Spleen (tissue), 11 donors: ENCODE measurements at regions not wholly inside any gene's neighbourhood (a gene's known extent, or its start where the extent isn't known, plus 50 kb on each side); places are given as distances from the start of the nearest gene placed in this dataset.

Experiments used
- DNase-seq: peaks from one replicate; pipeline ENCODE4 v3.0.0-alpha.2; 2020
- H3K27ac ChIP-seq, 8 donors: fragments of 200-600 bp; sonication (generic) in 7 of 8; 1 replicate in 4 of 8; 2 replicates in 4 of 8; pipeline versions ENCODE4 v1.5.0 to v1.8.0; 2016 to 2021; ENCODE audit warnings: inconsistent platforms in 4 of 8, mild to moderate bottlenecking in 4 of 8, moderate library complexity in 1 of 8
- H3K27me3 ChIP-seq, 7 donors: fragments of 200-600 bp; sonication (generic) in 6 of 7; replicated peaks in 1 of 7; 1 replicate in 4 of 7; 2 replicates in 3 of 7; pipeline versions ENCODE4 v1.5.0 to v1.8.0; 2016 to 2021; ENCODE audit warnings: inconsistent platforms in 3 of 7, mild to moderate bottlenecking in 1 of 7
- H3K36me3 ChIP-seq, 6 donors: fragments of 200-600 bp; sonication (generic) in 5 of 6; 1 replicate in 4 of 6; 2 replicates in 2 of 6; pipeline versions ENCODE4 v1.5.0 to v1.8.0; 2016 to 2021; ENCODE audit warnings: inconsistent platforms in 2 of 6
- H3K4me1 ChIP-seq, 6 donors: fragments of 200-600 bp; sonication (generic) in 5 of 6; 1 replicate in 3 of 6; 2 replicates in 3 of 6; pipeline versions ENCODE4 v1.5.0 to v1.8.0; 2016 to 2021; ENCODE audit warnings: inconsistent platforms in 3 of 6
- H3K4me3 ChIP-seq, 8 donors: fragments of 200-600 bp; sonication (generic) in 7 of 8; 1 replicate in 4 of 8; 2 replicates in 4 of 8; pipeline versions ENCODE4 v1.5.0 to v1.8.0; 2016 to 2021; ENCODE audit warnings: inconsistent platforms in 4 of 8, mild to moderate bottlenecking in 4 of 8, moderate library complexity in 2 of 8
- H3K9me3 ChIP-seq, 8 donors: fragments of 200-600 bp; sonication (generic) in 7 of 8; 1 replicate in 4 of 8; 2 replicates in 4 of 8; pipeline versions ENCODE4 v1.5.0 to v1.8.0; 2016 to 2021; ENCODE audit warnings: inconsistent platforms in 4 of 8
- CTCF ChIP-seq, 11 experiments: fragments of 200-600 bp in 7 of 11; fragments of 450-650 bp in 4 of 11; sonication (generic) in 4 of 11; IDR thresholded peaks in 8 of 11; conservative IDR thresholded peaks in 3 of 11; 1 replicate in 7 of 11; 2 replicates in 4 of 11; pipeline versions ENCODE4 v1.4.0 to v1.8.0; 2016 to 2021; ENCODE audit warnings: antibody characterized with exemption in 11 of 11, inconsistent platforms in 4 of 11, mild to moderate bottlenecking in 1 of 11
- POLR2A ChIP-seq, 3 donors: fragments of 450-650 bp; IDR thresholded peaks; one replicate each; pipeline ENCODE4 v1.5.1; 2017; ENCODE audit warnings: antibody characterized with exemption in 3 of 3, mild to moderate bottlenecking in 1 of 3
- POLR2AphosphoS5 ChIP-seq, 3 donors: sonication (generic); formaldehyde crosslinking; IDR thresholded peaks; one replicate each; pipeline ENCODE4 v1.5.1; 2017; ENCODE audit warnings: antibody characterized with exemption in 3 of 3
- WGBS, 5 donors: extraction: QIAGEN DNeasy Blood & Tissue Kit in 3 of 5; methylation state at CpG; one replicate each; pipeline versions ENCODE4 v1.1.5 to v1.1.7; 2013 to 2018; 5-methylcytosine and 5-hydroxymethylcytosine counted together
- intact Hi-C: fragments of 100-400 bp; cut with DNase I; formaldehyde crosslinking; loops from one replicate; pipeline ENCODE4 v1.15.0; 2023; ENCODE audit warnings: low total_unique reads
- donor health status: healthy with polysubstance abuse.
- donor health status: DM: no; HTN: no; CAD: no; lungs with moderate emphysema.
- donor health status: DM: no; HTN: no; CAD: no.
- donor health status: Bipolar disorder and iron deficiency.
- donor health status: healthy.
- donor health status: DM: no; HTN: no; CAD: no.
- donor health status: DM: yes; HTN: yes; CAD: no.

GRCh38 chr20:40319056-40319455 is 370.0 kb downstream of the MAFB start:
- Histone ChIP-seq H3K36me3 (no peaks in the 10 kb centered on the region), H3K27ac (no peak overlapping the region), H3K4me3 (no peak overlapping the region), H3K9me3 (no peaks in the 10 kb centered on the region), H3K27me3 (peaks cover 0 to 6% (median 0%) of the 10 kb centered on the region in 7 donors), H3K4me1 (peaks cover 0 to 11% (median 0%) of the 10 kb centered on the region in 6 donors)
- no peak for DNase-seq
- 79 to 87% (median 82%) methylated on average over 3 of the region's 3 CpGs for WGBS, 5 donors
- intact Hi-C loops, result no loop called here
- TF ChIP-seq POLR2A (IDR thresholded peaks at IDR 0.05) (no peak), CTCF (IDR thresholded peaks at IDR 0.05 in 8 of 11, conservative IDR thresholded peaks at IDR 0.05 in 3 of 11) (no peak), POLR2AphosphoS5 (IDR thresholded peaks at IDR 0.05) (no peak)

DNA sequence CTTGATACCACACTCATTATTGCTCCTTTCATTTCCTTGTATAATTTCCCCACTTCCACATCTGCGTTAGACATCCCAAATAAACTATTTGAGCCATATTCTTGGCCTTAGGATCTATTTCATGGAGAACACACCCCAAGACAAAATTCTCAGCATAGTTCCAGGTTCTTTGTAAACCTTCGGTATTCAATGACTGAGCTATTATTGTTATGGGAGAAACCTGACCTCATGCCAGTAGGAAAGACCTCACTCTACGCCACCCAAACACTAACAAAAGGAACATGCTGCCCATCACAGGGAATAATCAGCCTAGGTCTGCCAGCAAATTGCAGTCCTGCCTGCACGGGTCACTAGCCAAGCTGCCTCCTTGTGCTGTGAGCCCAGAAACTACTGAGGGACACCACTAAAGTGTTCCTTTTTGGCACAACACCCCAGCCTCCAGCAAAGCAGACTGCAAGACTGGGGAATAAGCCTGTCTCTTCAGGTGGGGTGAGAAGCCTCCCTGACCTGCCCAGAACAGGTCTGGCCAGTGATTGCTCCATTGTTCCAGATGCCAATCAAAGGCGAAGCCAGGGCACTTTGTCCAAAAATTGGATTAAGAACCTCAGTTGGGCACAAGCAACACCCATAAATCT is 371.8 kb downstream of the MAFB start:
- no peak for DNase-seq
- peaks cover 0 to 3% (median 0%) of the 10 kb centered on the region in 6 donors for H3K4me1 ChIP-seq
- TF ChIP-seq POLR2A (IDR thresholded peaks at IDR 0.05) (no peak), POLR2AphosphoS5 (IDR thresholded peaks at IDR 0.05) (no peak), CTCF (IDR thresholded peaks at IDR 0.05 in 8 of 11, conservative IDR thresholded peaks at IDR 0.05 in 3 of 11) (no peak)
- WGBS, 5 donors, result 80 to 90% (median 85%) methylated on average over 5 of the region's 5 CpGs
- peaks cover 0 to 6% (median 0%) of the 10 kb centered on the region in 7 donors for H3K27me3 ChIP-seq
- no peaks in the 10 kb centered on the region for H3K36me3 ChIP-seq
- no peak overlapping the region for H3K4me3 ChIP-seq
- intact Hi-C loops, result no loop called here
- H3K9me3 ChIP-seq, result no peaks in the 10 kb centered on the region
- no peak overlapping the region for H3K27ac ChIP-seq

GRCh38 chr20:40314278-40314677 is 374.8 kb downstream of the MAFB start:
- intact Hi-C loops, result no loop called here
- Histone ChIP-seq H3K4me3 (no peak overlapping the region), H3K27me3 (peaks cover 0 to 6% (median 0%) of the 10 kb centered on the region in 7 donors), H3K4me1 (no peaks in the 10 kb centered on the region), H3K9me3 (no peaks in the 10 kb centered on the region), H3K36me3 (no peaks in the 10 kb centered on the region), H3K27ac (no peak overlapping the region)
- no peak for DNase-seq
- 66 to 81% (median 76%) methylated on average over 1 of the region's 1 CpG for WGBS, 5 donors
- no peak for TF ChIP-seq POLR2A (IDR thresholded peaks at IDR 0.05)
- TF ChIP-seq CTCF (IDR thresholded peaks at IDR 0.05 in 8 of 11, conservative IDR thresholded peaks at IDR 0.05 in 3 of 11), result no peak
- TF ChIP-seq POLR2AphosphoS5 (IDR thresholded peaks at IDR 0.05), result no peak

- peaks cover 0 to 6% (median 0%) of the 10 kb centered on the region in 7 donors for H3K27me3 ChIP-seq
- H3K4me3 ChIP-seq, result no peak overlapping the region
- no peak for DNase-seq
- no peaks in the 10 kb centered on the region for H3K36me3 ChIP-seq
- no peaks in the 10 kb centered on the region for H3K9me3 ChIP-seq
- no peak for TF ChIP-seq POLR2AphosphoS5 (IDR thresholded peaks at IDR 0.05)
- intact Hi-C loops, result no loop called here
- H3K27ac ChIP-seq, result no peak overlapping the region
- no peaks in the 10 kb centered on the region for H3K4me1 ChIP-seq
- WGBS, 5 donors, result 78 to 84% (median 79%) methylated on average over 2 of the region's 2 CpGs
Observed at GRCh38 chr20:40313730-40314129, 375.3 kb downstream of the MAFB start.
